Retinal pigment epithelial cell (primary cell): ENCODE measurements at regions not wholly inside any gene's neighbourhood (a gene's known extent, or its start where the extent isn't known, plus 50 kb on each side); places are given as distances from the start of the nearest gene placed in this dataset.

Source experiments
- DNase-seq: peaks from one replicate; pipeline ENCODE4 v3.0.0-alpha.2; 2010; ENCODE audit warnings: low read depth
- H3K4me3 ChIP-seq: 2 replicates; pipeline ENCODE4 v1.5.1; 2011; ENCODE audit warnings: mild to moderate bottlenecking, low read length, control low read depth, moderate library complexity
- TF ChIP-seq, protein P1 (sequence below): conservative IDR thresholded peaks from 2 replicates; pipeline ENCODE4 v1.5.1; 2011; ENCODE audit warnings: low read depth, low read length, control low read depth, inconsistent platforms

DNA sequence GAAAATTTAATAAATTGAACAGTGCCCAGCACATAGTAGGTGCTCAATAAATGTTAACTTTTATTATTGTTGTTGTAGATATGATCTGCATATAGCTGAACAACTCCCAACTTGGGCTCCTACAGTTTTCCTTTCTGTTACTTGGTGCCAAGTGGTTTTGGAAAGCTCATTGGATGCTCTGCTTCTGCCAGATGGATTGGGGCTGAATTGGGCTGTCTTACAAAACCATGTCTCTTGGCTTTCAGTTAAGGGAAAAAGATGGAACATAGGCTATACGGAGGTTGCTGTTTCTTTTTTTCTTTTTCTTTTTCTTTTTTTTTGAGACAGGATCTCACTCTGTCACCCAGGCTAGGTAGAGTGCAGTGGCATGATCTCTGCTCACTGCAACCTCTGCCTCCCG is 140.7 kb upstream of the PWP1 start:
- no peak overlapping the region for H3K4me3 ChIP-seq
- TF ChIP-seq, protein P1, sequence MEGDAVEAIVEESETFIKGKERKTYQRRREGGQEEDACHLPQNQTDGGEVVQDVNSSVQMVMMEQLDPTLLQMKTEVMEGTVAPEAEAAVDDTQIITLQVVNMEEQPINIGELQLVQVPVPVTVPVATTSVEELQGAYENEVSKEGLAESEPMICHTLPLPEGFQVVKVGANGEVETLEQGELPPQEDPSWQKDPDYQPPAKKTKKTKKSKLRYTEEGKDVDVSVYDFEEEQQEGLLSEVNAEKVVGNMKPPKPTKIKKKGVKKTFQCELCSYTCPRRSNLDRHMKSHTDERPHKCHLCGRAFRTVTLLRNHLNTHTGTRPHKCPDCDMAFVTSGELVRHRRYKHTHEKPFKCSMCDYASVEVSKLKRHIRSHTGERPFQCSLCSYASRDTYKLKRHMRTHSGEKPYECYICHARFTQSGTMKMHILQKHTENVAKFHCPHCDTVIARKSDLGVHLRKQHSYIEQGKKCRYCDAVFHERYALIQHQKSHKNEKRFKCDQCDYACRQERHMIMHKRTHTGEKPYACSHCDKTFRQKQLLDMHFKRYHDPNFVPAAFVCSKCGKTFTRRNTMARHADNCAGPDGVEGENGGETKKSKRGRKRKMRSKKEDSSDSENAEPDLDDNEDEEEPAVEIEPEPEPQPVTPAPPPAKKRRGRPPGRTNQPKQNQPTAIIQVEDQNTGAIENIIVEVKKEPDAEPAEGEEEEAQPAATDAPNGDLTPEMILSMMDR: no peak
- no peak for DNase-seq

GRCh38 chr12:107545737-107546353 is 139.8 kb upstream of the PWP1 start:
- TF ChIP-seq, protein P1: no peak
- DNase-seq: no peak
- no peak overlapping the region for H3K4me3 ChIP-seq

GRCh38 chr12:107547389-107547788 is 138.2 kb upstream of the PWP1 start:
- TF ChIP-seq, protein P1: no peak
- no peak for DNase-seq
- no peak overlapping the region for H3K4me3 ChIP-seq

DNA sequence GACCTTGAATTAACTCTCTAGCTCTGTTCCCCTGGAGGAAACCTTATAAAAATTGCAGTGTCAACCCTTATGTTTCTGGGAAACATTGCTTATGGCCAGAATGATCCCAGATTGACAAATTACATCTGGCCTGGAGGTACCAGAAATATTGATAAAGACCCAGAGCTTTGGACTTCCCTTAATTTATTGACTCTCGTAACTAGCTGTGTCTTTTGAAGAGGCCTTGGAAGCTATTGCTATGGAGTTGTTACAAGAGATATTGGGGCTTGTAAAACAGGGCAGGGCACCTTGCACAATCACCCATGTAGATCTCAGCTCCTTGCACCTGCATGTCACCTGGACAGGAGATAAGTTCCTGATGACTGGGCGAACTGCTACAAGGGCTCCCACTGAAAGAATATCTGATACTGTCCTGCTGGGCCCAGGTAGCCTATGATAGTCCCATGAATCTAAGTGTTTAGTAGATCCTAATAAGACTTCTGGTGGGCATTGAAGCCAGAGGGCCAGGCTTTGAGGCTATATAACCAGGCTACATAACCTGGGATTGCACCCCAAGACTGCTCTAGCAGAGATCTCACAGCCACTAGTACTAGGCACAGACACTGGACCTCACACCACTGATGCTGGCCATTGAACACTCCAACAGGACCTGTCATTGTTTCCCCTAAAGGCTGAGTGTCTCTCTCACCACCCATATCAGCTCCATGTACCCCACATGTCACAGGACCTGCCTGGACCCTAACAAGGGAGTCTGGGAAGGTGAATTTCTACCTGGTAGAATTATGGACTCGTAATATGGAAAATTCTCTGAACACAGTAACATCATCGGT is 135.7 kb upstream of the PWP1 start:
- TF ChIP-seq, protein P1: no peak
- DNase-seq: no peak
- H3K4me3 ChIP-seq: no peak overlapping the region

DNA sequence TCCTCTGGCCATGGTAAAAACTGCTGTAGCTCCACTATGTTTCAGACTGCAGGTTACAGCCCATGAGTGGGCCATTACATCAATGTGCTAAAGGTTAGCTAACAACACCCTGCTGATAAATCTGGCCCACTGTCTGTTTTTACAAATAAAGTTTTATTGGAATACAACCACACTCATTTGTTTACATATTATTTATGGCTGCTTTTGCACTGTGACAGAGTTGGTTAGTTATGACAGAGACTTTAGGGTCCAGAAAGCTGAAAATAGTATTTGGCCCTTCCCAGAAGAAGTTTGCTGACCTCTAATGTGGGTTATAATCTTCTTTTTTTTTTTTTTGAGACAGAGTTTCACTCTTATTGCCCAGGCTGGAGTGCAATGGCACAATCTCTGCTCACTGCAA is 134.2 kb upstream of the PWP1 start:
- no peak overlapping the region for H3K4me3 ChIP-seq
- TF ChIP-seq, protein P1: no peak
- no peak for DNase-seq

- no peak for DNase-seq
- TF ChIP-seq, protein P1: no peak
- no peak overlapping the region for H3K4me3 ChIP-seq
These were observed 133.3 kb upstream of the PWP1 start for GRCh38 chr12:107552263-107552662.
